ENCODE measurements at regions not wholly inside any gene's neighbourhood (a gene's known extent, or its start where the extent isn't known, plus 50 kb on each side); places are given as distances from the start of the nearest gene placed in this dataset.
A peak's percentile ranks its signal among the peaks of the same experiment; 100 is the strongest.
"Not testable (repeated sequence)": the region's sequence is repeated elsewhere in the genome, so short reads cannot be mapped to it uniquely, and the experiment has no call there.

DNA sequence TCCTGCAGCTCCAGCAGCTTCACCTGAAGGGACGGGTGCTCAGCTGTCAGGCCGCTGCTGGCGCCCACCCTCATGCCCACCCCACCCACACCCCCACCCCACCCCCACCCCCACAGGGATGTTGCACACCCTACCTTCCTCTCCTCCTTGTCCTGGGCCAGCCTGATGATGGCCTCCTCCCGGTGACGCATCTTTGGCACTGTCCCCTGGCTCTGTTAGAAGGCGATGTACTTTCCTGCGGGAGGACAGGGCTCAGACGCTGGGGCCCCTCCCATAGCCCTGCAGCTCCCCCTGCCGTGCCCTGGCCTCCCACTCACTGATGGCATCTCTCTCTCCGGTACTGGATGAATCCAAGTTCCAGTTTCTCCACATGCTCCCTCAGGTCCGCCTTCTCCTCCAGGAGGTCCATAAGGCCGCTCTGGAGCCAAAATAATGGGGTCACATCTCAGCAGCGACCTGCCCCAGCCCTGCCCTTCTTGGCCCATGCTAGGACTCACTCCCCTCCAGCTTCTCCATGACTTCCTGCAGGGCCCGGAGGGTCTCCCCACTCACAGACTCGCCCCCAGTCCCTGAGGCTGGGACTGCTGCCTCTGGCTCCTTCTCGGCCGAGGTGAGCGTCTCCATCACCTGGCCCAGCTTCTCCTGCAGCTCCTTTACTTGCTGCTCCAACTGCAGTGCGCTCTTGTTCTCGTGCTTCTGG, 55.2 kb downstream of the GOLGA8B start:
- DNase-seq, ATAC-seq: not testable (repeated sequence)

GRCh38 chr15:34527641-34528040, 55.8 kb downstream of the GOLGA8B start:
- H3K9ac ChIP-seq (ENCODE audit: low read length); ATAC-seq; H3K27ac ChIP-seq (ENCODE audit: low read length); DNase-seq; H4K20me1 ChIP-seq (ENCODE audit: low read length); H3K79me2 ChIP-seq (ENCODE audit: low read length); H3K9me2 ChIP-seq (replicated peaks; ENCODE audit: low read length); H3K4me2 ChIP-seq (ENCODE audit: low read length); H3F3A ChIP-seq (ENCODE audit: low read length, unreplicated experiment); H3K4me1 ChIP-seq (ENCODE audit: insufficient read depth, low read length); H3K9me3 ChIP-seq (ENCODE audit: low read length); H2AFZ ChIP-seq (ENCODE audit: low read length); H3K4me3 ChIP-seq (ENCODE audit: low read length); POLR2A ChIA-PET (ENCODE audit: unreplicated experiment); intact Hi-C loops (cut with micrococcal nuclease); BruUV-seq (replicated peaks); H3K36me3 ChIP-seq (ENCODE audit: low read depth, low read length); H3K27me3 ChIP-seq (ENCODE audit: low read length); CTCF ChIA-PET: not testable (repeated sequence)

More for the DNA sequence above, 55.2 kb downstream of the GOLGA8B start:
- H3F3A ChIP-seq (ENCODE audit: low read length, unreplicated experiment); BruUV-seq (replicated peaks); H3K79me2 ChIP-seq (ENCODE audit: low read length); intact Hi-C loops (cut with micrococcal nuclease); CTCF ChIA-PET; H3K4me3 ChIP-seq (ENCODE audit: low read length); H3K36me3 ChIP-seq (ENCODE audit: low read depth, low read length); H3K4me2 ChIP-seq (ENCODE audit: low read length); H3K9me3 ChIP-seq (ENCODE audit: low read length); H2AFZ ChIP-seq (ENCODE audit: low read length); H3K9ac ChIP-seq (ENCODE audit: low read length); H3K27ac ChIP-seq (ENCODE audit: low read length); POLR2A ChIA-PET (ENCODE audit: unreplicated experiment); H3K4me1 ChIP-seq (ENCODE audit: insufficient read depth, low read length); H4K20me1 ChIP-seq (ENCODE audit: low read length); H3K9me2 ChIP-seq (replicated peaks; ENCODE audit: low read length); H3K27me3 ChIP-seq (ENCODE audit: low read length): not testable (repeated sequence)

DNA sequence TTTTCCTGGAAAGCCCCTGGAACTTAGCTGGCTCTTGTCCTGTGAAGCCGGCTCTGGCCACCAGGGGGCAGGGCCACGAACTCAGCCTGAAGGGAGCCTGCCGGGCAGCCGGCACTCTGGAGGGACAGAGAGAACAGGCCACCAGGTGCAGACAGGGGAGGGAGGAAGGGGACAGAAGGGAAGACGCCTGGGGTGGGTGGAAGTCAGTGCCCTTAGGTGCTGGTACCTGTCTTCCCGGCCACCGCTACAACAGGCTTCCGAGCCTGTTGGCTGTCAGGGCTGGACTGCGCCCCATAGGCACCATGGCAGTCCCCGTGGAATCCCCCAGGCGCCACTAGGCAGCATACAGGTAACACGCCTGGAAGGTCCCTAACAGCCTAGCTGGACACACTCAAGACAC, 59.6 kb downstream of the GOLGA8B start:
- intact Hi-C loops (cut with micrococcal nuclease); H4K20me1 ChIP-seq (ENCODE audit: low read length); CTCF ChIA-PET: not testable (repeated sequence)

GRCh38 chr15:34522601-34523000, 60.9 kb downstream of the GOLGA8B start:
- H3K79me2 ChIP-seq (ENCODE audit: low read length); H3K9me3 ChIP-seq (ENCODE audit: low read length); H3K4me2 ChIP-seq (ENCODE audit: low read length); CTCF ChIA-PET; H3F3A ChIP-seq (ENCODE audit: low read length, unreplicated experiment); H3K9me2 ChIP-seq (replicated peaks; ENCODE audit: low read length); POLR2A ChIA-PET (ENCODE audit: unreplicated experiment); H3K27ac ChIP-seq (ENCODE audit: low read length); H3K9ac ChIP-seq (ENCODE audit: low read length); intact Hi-C loops (cut with micrococcal nuclease); ATAC-seq; DNase-seq; H3K4me3 ChIP-seq (ENCODE audit: low read length); H3K36me3 ChIP-seq (ENCODE audit: low read depth, low read length); H3K27me3 ChIP-seq (ENCODE audit: low read length); BruUV-seq (replicated peaks); H2AFZ ChIP-seq (ENCODE audit: low read length); H3K4me1 ChIP-seq (ENCODE audit: insufficient read depth, low read length); H4K20me1 ChIP-seq (ENCODE audit: low read length): not testable (repeated sequence)

More for the DNA sequence above, 59.6 kb downstream of the GOLGA8B start:
- H3K36me3 ChIP-seq (ENCODE audit: low read depth, low read length); H3K27ac ChIP-seq (ENCODE audit: low read length); H3K4me1 ChIP-seq (ENCODE audit: insufficient read depth, low read length); H3K9ac ChIP-seq (ENCODE audit: low read length); H3K79me2 ChIP-seq (ENCODE audit: low read length); H3K9me2 ChIP-seq (replicated peaks; ENCODE audit: low read length); H3K9me3 ChIP-seq (ENCODE audit: low read length); H3K4me2 ChIP-seq (ENCODE audit: low read length); BruUV-seq (replicated peaks); H3F3A ChIP-seq (ENCODE audit: low read length, unreplicated experiment); DNase-seq; H2AFZ ChIP-seq (ENCODE audit: low read length); POLR2A ChIA-PET (ENCODE audit: unreplicated experiment); H3K4me3 ChIP-seq (ENCODE audit: low read length); H3K27me3 ChIP-seq (ENCODE audit: low read length): not testable (repeated sequence)
- ATAC-seq = peak; percentile 90
- peak; percentile 38; the same call in 1 of the 2 replicates for TF ChIP-seq CTCF (conservative IDR thresholded peaks at IDR 0.05; ENCODE audit: low read depth, low read length)

- CTCF ChIA-PET; intact Hi-C loops (cut with micrococcal nuclease); ATAC-seq; H3K4me1 ChIP-seq (ENCODE audit: insufficient read depth, low read length); POLR2A ChIA-PET (ENCODE audit: unreplicated experiment); H4K20me1 ChIP-seq (ENCODE audit: low read length); H3F3A ChIP-seq (ENCODE audit: low read length, unreplicated experiment); H2AFZ ChIP-seq (ENCODE audit: low read length); H3K4me3 ChIP-seq (ENCODE audit: low read length); H3K4me2 ChIP-seq (ENCODE audit: low read length); BruUV-seq (replicated peaks); H3K27ac ChIP-seq (ENCODE audit: low read length); H3K27me3 ChIP-seq (ENCODE audit: low read length); H3K36me3 ChIP-seq (ENCODE audit: low read depth, low read length); H3K9me3 ChIP-seq (ENCODE audit: low read length); H3K9ac ChIP-seq (ENCODE audit: low read length); H3K9me2 ChIP-seq (replicated peaks; ENCODE audit: low read length); DNase-seq; H3K79me2 ChIP-seq (ENCODE audit: low read length): not testable (repeated sequence)
These were observed 61.5 kb downstream of the GOLGA8B start for GRCh38 chr15:34521802-34522485.

Measured in PC-3 (cell line).